ENCODE measurements at regions not wholly inside any gene's neighbourhood (a gene's known extent, or its start where the extent isn't known, plus 50 kb on each side); places are given as distances from the start of the nearest gene placed in this dataset.
A peak's percentile ranks its signal among the peaks of the same experiment; 100 is the strongest.

DNA sequence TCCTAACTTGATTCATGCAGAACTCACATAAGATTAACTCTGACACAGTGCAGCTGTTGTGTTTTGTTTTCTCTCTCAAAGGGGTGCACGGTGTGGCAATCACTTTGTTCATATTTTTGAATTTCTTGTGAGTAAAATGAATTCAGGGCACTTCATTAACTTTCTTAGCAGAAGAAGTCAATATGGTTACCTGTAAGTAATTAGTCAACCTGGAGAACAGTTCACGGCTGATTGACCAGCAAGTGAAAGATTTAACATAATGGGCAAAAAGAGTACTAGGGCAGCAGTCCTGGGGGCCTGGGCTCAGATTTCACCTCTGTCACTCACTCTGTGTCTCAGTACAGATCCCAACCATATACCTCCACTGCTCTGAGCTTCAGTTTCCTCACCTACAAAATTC, 102.4 kb upstream of the SPTLC3 start:
- no peaks in the 10 kb centered on the region for H3K9me3 Mint-ChIP-seq (ENCODE audit: low read depth)
- no peaks in the 10 kb centered on the region for H3K36me3 Mint-ChIP-seq (ENCODE audit: insufficient read depth)
- no peak overlapping the region for H3K4me3 Mint-ChIP-seq (ENCODE audit: low read depth)
- H3K27me3 Mint-ChIP-seq, result no peaks in the 10 kb centered on the region
- no peak for DNase-seq (ENCODE audit: low spot score, unreplicated experiment)
- peaks cover 12% of the 10 kb centered on the region for H3K4me1 Mint-ChIP-seq (ENCODE audit: low read depth)
- TF ChIP-seq, protein P1, sequence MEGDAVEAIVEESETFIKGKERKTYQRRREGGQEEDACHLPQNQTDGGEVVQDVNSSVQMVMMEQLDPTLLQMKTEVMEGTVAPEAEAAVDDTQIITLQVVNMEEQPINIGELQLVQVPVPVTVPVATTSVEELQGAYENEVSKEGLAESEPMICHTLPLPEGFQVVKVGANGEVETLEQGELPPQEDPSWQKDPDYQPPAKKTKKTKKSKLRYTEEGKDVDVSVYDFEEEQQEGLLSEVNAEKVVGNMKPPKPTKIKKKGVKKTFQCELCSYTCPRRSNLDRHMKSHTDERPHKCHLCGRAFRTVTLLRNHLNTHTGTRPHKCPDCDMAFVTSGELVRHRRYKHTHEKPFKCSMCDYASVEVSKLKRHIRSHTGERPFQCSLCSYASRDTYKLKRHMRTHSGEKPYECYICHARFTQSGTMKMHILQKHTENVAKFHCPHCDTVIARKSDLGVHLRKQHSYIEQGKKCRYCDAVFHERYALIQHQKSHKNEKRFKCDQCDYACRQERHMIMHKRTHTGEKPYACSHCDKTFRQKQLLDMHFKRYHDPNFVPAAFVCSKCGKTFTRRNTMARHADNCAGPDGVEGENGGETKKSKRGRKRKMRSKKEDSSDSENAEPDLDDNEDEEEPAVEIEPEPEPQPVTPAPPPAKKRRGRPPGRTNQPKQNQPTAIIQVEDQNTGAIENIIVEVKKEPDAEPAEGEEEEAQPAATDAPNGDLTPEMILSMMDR (IDR thresholded peaks at IDR 0.05; ENCODE audit: unreplicated experiment), result no peak
- no peak overlapping the region for H3K27ac Mint-ChIP-seq

DNA sequence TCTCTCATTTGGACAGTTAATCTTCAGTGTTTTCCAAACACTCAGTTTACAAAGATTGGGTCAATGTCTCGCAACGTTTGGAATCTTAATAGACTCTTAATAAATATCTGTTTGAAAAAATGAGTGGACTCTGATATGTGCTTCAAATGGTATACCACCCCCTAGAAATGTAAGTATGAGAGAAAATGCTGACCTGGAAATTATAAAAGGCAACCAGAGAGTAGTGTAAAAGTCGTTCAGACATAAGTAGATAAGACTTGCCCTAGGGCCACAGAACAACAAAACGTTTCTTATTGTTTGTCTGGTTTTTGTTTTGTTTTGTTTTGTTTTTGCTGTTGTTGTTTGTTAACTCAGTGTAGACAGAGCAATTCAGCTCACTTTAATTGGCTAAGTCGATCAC, 97.4 kb upstream of the SPTLC3 start:
- Mint-ChIP-seq H3K9me3 (ENCODE audit: low read depth) (peaks cover 3% of the 10 kb centered on the region), H3K4me3 (ENCODE audit: low read depth) (no peak overlapping the region), H3K27ac (no peak overlapping the region), H3K4me1 (ENCODE audit: low read depth) (peaks cover 28% of the 10 kb centered on the region), H3K27me3 (no peaks in the 10 kb centered on the region), H3K36me3 (ENCODE audit: insufficient read depth) (no peaks in the 10 kb centered on the region)
- TF ChIP-seq, protein P1 (IDR thresholded peaks at IDR 0.05; ENCODE audit: unreplicated experiment), result no peak
- no peak for DNase-seq (ENCODE audit: low spot score, unreplicated experiment)

DNA sequence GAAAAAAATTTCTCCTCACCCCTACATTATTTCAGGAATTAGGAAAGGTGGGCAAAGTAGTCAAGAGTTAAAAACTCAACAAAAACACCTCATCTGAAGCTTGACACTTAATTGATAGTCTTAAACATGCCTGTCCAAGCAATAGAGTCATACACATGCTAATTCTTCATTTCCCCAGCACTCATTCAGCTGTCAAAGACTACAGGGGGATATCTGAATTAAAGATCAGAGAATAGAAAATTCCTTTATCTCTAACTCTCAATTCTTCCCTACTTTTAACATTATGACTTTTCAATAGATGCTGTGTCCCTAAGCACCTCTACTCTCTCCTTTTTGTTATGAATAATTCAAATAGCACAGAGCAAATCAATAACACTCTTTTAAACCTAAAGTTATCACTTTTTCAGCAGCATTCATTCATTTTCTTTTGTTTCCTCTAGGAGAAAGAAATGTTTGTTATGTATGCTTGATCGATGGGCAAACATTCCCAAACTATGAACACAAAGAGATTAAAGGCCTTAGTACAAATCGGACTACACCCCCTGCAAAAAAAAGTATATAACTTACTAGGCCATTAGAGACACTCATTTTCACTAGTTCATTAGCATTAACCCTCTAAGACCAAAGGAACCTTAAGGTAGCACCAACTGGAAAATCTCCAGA, 94.9 kb upstream of the SPTLC3 start:
- Mint-ChIP-seq H3K36me3 (ENCODE audit: insufficient read depth) (no peaks in the 10 kb centered on the region), H3K4me3 (ENCODE audit: low read depth) (no peak overlapping the region), H3K9me3 (ENCODE audit: low read depth) (peaks cover 5% of the 10 kb centered on the region), H3K27ac (peak overlapping the region; percentile 88), H3K27me3 (no peaks in the 10 kb centered on the region), H3K4me1 (ENCODE audit: low read depth) (peaks cover 26% of the 10 kb centered on the region)
- TF ChIP-seq, protein P1 (IDR thresholded peaks at IDR 0.05; ENCODE audit: unreplicated experiment), result no peak
- no peak for DNase-seq (ENCODE audit: low spot score, unreplicated experiment)

DNA sequence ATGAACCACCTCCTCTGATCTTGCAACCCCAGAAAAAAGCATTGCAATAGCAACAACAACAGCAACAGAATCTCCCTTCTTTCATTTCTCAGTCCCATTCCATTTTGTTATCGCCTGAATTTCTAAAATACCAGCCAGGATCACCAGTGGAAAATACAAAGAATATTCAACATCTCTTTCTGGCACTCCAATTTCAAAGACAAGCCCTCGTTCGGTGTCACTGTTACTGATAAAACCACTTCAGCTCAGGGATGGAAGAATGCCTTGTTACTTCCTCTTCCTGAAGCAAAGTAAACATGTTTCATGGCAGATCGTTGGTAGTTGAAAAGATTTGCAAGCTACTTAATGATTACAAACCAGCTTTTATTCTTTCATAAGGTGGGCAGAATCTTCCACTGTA, 94.0 kb upstream of the SPTLC3 start:
- peak overlapping the region; percentile 76 for H3K27ac Mint-ChIP-seq
- no peak overlapping the region for H3K4me3 Mint-ChIP-seq (ENCODE audit: low read depth)
- DNase-seq (ENCODE audit: low spot score, unreplicated experiment), result no peak
- no peaks in the 10 kb centered on the region for H3K27me3 Mint-ChIP-seq
- peaks cover 5% of the 10 kb centered on the region for H3K9me3 Mint-ChIP-seq (ENCODE audit: low read depth)
- TF ChIP-seq, protein P1 (IDR thresholded peaks at IDR 0.05; ENCODE audit: unreplicated experiment), result no peak
- peaks cover 26% of the 10 kb centered on the region for H3K4me1 Mint-ChIP-seq (ENCODE audit: low read depth)
- no peaks in the 10 kb centered on the region for H3K36me3 Mint-ChIP-seq (ENCODE audit: insufficient read depth)

DNA sequence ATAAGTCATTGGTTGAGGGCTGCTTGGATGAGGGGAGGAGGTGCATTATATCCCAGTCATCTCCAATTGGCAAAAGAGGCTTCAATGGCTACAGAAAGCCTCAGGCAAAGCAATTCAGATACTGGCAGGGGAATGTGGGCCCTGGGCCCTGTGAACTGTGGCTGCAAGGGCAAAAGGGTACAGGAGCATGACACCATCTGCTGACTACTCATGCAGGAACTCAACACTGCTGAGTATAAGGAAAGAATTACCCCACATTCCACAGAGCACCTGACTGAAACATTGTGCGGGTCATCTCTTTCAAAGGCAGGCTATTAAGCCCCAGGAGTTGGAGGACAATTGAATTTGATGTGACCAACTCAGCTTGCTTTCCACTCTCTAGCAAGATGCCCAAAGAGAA, 92.1 kb upstream of the SPTLC3 start:
- no peaks in the 10 kb centered on the region for H3K27me3 Mint-ChIP-seq
- peaks cover 21% of the 10 kb centered on the region for H3K4me1 Mint-ChIP-seq (ENCODE audit: low read depth)
- H3K4me3 Mint-ChIP-seq (ENCODE audit: low read depth), result no peak overlapping the region
- peaks cover 5% of the 10 kb centered on the region for H3K9me3 Mint-ChIP-seq (ENCODE audit: low read depth)
- no peak for DNase-seq (ENCODE audit: low spot score, unreplicated experiment)
- TF ChIP-seq, protein P1 (IDR thresholded peaks at IDR 0.05; ENCODE audit: unreplicated experiment), result no peak
- H3K27ac Mint-ChIP-seq, result no peak overlapping the region
- H3K36me3 Mint-ChIP-seq (ENCODE audit: insufficient read depth), result no peaks in the 10 kb centered on the region

Data from progenitor cell of endocrine pancreas (in vitro differentiated cells).